ENCODE measurements at regions not wholly inside any gene's neighbourhood (a gene's known extent, or its start where the extent isn't known, plus 50 kb on each side); places are given as distances from the start of the nearest gene placed in this dataset.

DNA sequence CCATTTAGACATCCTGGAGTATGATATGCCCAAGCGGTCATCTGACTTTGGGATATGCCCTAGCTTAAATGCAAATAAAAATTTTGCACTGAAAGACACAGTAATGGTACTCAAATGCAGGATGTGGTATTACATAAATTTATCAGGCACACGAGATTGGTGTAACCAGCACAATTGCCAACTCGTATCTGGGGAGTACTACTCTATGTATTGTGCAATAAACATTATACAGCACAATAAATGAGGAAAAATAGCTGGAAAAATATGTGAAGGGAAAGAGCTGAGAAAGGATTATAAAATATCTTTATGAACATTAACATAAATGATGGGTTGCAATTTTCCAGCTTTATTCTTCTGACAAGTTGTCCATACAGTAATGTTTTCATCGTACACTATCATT, 505.5 kb upstream of the TENM3 start:
- H3K27ac ChIP-seq (ENCODE audit: low read depth, low read length) = no peak overlapping the region
- no peaks in the 10 kb centered on the region for H3K4me1 ChIP-seq (ENCODE audit: control insufficient read depth, insufficient read depth, low read length)
- no peaks in the 10 kb centered on the region for H3K36me3 ChIP-seq (ENCODE audit: control insufficient read depth, insufficient read depth, low read length)
- no peak overlapping the region for H3K9ac ChIP-seq (ENCODE audit: low read length)
- H3K27me3 ChIP-seq (ENCODE audit: control insufficient read depth, insufficient read depth, low read length) = no peaks in the 10 kb centered on the region
- no peak overlapping the region for H3K4me3 ChIP-seq (ENCODE audit: low read length)

DNA sequence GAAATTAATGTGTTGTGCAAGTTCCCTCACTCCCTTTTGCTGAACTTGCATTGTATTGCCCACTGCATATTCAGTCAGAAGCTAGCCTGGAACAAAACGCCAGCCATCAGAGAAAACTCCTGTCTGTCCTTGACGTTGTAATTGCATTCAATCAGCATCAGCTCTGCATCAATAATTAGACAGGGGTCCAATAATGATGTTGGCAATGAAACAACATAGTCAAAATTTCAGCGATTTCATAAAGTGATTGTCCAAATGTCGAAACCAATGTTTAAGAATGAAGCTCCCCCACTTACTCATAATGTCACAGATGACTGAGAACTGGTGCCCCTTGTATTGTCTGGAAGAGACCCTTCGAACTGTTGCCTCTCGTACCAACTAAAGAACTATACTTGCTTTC, 504.2 kb upstream of the TENM3 start:
- no peaks in the 10 kb centered on the region for H3K27me3 ChIP-seq (ENCODE audit: control insufficient read depth, insufficient read depth, low read length)
- H3K36me3 ChIP-seq (ENCODE audit: control insufficient read depth, insufficient read depth, low read length) = no peaks in the 10 kb centered on the region
- H3K4me3 ChIP-seq (ENCODE audit: low read length) = no peak overlapping the region
- H3K9ac ChIP-seq (ENCODE audit: low read length) = no peak overlapping the region
- no peak overlapping the region for H3K27ac ChIP-seq (ENCODE audit: low read depth, low read length)
- no peaks in the 10 kb centered on the region for H3K4me1 ChIP-seq (ENCODE audit: control insufficient read depth, insufficient read depth, low read length)

DNA sequence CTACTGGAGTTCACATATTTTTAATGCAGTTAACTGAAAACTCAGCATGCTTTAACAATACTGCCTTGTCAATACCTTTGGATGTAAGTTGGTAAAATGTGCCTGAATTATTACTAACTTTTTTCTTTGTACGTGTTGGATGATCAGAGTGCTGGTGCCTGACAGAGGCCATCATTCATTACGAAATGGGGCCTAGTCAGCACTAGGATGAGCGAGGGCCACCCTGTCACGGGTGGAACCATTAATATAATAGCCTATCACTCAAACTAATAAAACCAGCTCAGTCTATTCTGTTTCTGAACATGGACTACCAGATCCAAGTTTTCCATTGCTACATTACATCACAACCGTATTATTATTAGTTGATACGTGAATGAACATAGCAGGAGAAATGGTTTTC, 501.7 kb upstream of the TENM3 start:
- Histone ChIP-seq H3K4me1 (ENCODE audit: control insufficient read depth, insufficient read depth, low read length) (no peaks in the 10 kb centered on the region), H3K36me3 (ENCODE audit: control insufficient read depth, insufficient read depth, low read length) (no peaks in the 10 kb centered on the region), H3K4me3 (ENCODE audit: low read length) (no peak overlapping the region), H3K27me3 (ENCODE audit: control insufficient read depth, insufficient read depth, low read length) (no peaks in the 10 kb centered on the region), H3K9ac (ENCODE audit: low read length) (no peak overlapping the region), H3K27ac (ENCODE audit: low read depth, low read length) (no peak overlapping the region)

DNA sequence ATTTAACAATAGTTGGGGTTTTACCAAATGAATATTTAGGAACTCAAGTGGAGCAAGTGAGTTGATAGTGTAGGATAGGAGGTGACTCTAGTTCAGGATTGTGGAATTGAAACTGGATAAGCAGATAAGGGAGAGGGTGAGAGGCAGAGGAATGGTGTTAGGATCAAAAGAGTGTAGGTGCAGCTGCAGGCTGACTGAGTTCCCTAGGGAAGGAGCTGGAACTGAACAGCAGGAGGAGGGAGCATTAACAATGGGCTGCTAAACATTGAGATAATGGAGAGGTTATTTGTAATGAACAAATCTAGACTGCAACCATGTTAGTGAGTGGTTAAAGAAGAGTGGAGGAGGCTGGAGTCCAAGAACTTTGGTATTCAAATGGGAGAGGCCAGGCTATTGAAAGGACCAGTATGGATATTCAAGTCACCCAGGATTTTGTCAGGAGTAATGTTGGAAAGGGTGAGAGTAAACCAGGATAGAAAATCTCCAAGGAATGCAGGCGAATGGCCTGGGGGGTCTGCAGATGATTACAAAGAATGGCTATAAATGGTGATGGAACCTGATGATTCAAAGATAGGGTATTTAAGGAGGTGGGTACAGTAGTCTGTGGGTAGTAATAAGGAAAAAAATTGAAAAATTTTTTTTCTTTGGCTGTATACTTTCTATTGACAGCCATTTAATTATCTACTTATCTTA, 497.1 kb upstream of the TENM3 start:
- Histone ChIP-seq H3K9ac (ENCODE audit: low read length) (no peak overlapping the region), H3K27ac (ENCODE audit: low read depth, low read length) (no peak overlapping the region), H3K4me1 (ENCODE audit: control insufficient read depth, insufficient read depth, low read length) (no peaks in the 10 kb centered on the region), H3K36me3 (ENCODE audit: control insufficient read depth, insufficient read depth, low read length) (no peaks in the 10 kb centered on the region), H3K4me3 (ENCODE audit: low read length) (no peak overlapping the region), H3K27me3 (ENCODE audit: control insufficient read depth, insufficient read depth, low read length) (no peaks in the 10 kb centered on the region)

DNA sequence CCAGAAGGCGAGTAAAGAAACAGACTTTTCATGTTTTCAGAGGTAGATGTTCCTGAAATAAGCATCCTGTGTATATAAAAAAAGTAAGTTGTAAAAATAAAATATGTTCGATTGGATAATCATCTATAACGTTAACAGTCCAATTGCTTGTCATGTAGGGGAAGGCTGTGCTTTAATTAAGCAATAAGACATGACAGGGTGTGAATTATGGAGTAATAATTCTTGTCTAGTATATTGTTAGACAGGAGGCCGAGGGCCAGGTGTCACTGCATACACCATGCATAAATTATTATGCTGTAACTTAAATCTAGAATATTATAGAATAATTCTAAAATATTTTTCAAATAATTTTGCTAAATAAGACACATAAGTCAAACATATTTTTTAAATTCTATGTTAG, 494.6 kb upstream of the TENM3 start:
- no peak overlapping the region for H3K27ac ChIP-seq (ENCODE audit: low read depth, low read length)
- H3K9ac ChIP-seq (ENCODE audit: low read length) = no peak overlapping the region
- H3K27me3 ChIP-seq (ENCODE audit: control insufficient read depth, insufficient read depth, low read length) = no peaks in the 10 kb centered on the region

DNA sequence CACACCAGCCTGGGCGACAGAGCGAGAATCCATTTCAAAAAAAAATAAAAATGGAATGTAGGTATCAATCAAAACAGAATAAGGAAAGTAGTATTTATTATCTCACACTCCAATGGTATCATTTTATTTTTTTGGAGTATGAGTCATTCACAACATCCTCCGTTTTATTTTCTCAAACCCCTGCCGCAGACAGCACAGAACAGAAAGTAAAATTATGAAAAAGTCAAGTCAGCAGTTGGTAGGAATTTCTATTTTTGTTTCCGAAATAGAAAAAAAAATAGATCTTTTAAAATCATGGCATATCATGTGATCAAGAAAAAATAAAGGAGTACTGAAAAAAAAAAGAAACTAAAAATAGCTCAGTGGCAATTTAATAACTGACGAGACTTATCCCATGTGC, 490.7 kb upstream of the TENM3 start:
- no peaks in the 10 kb centered on the region for H3K27me3 ChIP-seq (ENCODE audit: control insufficient read depth, insufficient read depth, low read length)
- no peak overlapping the region for H3K27ac ChIP-seq (ENCODE audit: low read depth, low read length)

More for the DNA sequence above, 494.6 kb upstream of the TENM3 start:
- Histone ChIP-seq H3K4me1 (ENCODE audit: control insufficient read depth, insufficient read depth, low read length) (no peaks in the 10 kb centered on the region), H3K36me3 (ENCODE audit: control insufficient read depth, insufficient read depth, low read length) (no peaks in the 10 kb centered on the region), H3K4me3 (ENCODE audit: low read length) (no peak overlapping the region)

DNA sequence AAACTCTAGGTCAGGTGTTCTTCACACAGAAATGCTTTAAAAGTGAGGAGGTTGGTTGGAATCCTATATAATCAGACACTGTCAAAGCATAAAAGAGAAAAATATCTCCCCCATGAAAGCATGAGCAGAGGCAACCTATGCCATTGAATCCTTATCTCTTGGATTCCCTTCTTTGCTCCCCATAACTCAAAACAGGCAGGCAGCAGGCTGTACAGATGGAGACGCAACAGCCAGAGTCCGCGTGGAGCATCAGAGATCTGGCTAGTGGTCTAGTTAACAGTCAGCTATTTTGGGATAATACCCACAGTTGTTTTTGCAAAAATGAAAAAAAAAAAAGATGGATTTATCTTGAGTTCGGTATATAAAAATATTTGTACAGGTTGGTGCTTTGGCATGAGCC, 490.0 kb upstream of the TENM3 start:
- H3K9ac ChIP-seq (ENCODE audit: low read length) = no peak overlapping the region
- no peaks in the 10 kb centered on the region for H3K27me3 ChIP-seq (ENCODE audit: control insufficient read depth, insufficient read depth, low read length)
- H3K27ac ChIP-seq (ENCODE audit: low read depth, low read length) = no peak overlapping the region
- no peaks in the 10 kb centered on the region for H3K36me3 ChIP-seq (ENCODE audit: control insufficient read depth, insufficient read depth, low read length)
- H3K4me3 ChIP-seq (ENCODE audit: low read length) = no peak overlapping the region
- no peaks in the 10 kb centered on the region for H3K4me1 ChIP-seq (ENCODE audit: control insufficient read depth, insufficient read depth, low read length)

More for the DNA sequence above, 490.7 kb upstream of the TENM3 start:
- Histone ChIP-seq H3K36me3 (ENCODE audit: control insufficient read depth, insufficient read depth, low read length) (no peaks in the 10 kb centered on the region), H3K4me1 (ENCODE audit: control insufficient read depth, insufficient read depth, low read length) (no peaks in the 10 kb centered on the region), H3K9ac (ENCODE audit: low read length) (no peak overlapping the region), H3K4me3 (ENCODE audit: low read length) (no peak overlapping the region)

DNA sequence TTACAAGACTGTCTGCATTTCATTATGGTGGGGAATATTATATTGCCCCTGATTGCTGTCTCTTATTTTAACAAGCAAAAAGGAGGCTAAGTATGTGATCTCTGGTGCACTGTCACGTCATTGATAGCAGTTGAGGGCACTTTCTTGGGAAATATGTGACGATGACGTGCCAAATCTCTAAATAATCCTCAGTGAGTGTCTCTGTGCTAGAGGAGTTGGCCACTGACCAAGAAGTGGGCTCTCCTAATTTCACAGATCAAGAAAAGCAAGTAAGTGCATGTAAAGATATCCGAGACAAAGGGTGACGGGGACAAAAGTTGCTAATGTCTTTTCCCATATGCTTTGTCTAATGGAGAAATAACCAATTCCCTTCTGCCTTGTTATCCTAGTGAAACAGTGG, 487.4 kb upstream of the TENM3 start:
- Histone ChIP-seq H3K27me3 (ENCODE audit: control insufficient read depth, insufficient read depth, low read length) (no peaks in the 10 kb centered on the region), H3K36me3 (ENCODE audit: control insufficient read depth, insufficient read depth, low read length) (no peaks in the 10 kb centered on the region), H3K4me1 (ENCODE audit: control insufficient read depth, insufficient read depth, low read length) (no peaks in the 10 kb centered on the region), H3K27ac (ENCODE audit: low read depth, low read length) (no peak overlapping the region), H3K4me3 (ENCODE audit: low read length) (no peak overlapping the region), H3K9ac (ENCODE audit: low read length) (no peak overlapping the region)

DNA sequence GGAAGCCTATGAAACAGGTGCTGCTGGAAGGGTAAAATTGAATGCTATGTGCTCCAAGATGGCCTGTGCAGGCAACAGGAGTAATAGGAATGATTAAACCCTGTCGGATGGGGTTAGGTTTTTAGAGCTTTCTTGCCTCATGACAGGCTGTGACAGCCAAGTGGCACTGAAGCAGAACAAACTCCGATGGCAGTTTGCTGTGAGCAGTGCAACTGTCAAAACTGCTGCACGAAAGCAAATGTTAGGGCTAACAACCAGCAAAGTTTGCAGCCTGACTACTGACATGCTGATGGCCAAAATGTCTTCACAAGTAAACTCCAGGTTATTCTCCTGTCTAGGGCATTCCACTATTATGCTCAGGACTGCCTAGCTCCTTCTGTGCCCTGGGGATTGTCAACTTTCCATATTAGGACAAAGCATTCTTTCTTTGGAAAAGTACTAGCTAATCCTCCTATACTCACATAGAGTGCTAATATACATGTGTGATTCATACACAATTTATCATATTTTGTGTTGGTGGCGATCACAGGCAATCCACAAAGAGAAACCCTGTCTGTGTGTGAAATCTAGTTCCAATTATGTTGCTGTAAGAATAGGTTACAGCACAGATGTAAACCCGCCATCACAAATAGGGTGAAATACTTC, 486.6 kb upstream of the TENM3 start:
- Histone ChIP-seq H3K4me3 (ENCODE audit: low read length) (no peak overlapping the region), H3K36me3 (ENCODE audit: control insufficient read depth, insufficient read depth, low read length) (no peaks in the 10 kb centered on the region), H3K27me3 (ENCODE audit: control insufficient read depth, insufficient read depth, low read length) (no peaks in the 10 kb centered on the region), H3K9ac (ENCODE audit: low read length) (no peak overlapping the region), H3K4me1 (ENCODE audit: control insufficient read depth, insufficient read depth, low read length) (no peaks in the 10 kb centered on the region), H3K27ac (ENCODE audit: low read depth, low read length) (no peak overlapping the region)

DNA sequence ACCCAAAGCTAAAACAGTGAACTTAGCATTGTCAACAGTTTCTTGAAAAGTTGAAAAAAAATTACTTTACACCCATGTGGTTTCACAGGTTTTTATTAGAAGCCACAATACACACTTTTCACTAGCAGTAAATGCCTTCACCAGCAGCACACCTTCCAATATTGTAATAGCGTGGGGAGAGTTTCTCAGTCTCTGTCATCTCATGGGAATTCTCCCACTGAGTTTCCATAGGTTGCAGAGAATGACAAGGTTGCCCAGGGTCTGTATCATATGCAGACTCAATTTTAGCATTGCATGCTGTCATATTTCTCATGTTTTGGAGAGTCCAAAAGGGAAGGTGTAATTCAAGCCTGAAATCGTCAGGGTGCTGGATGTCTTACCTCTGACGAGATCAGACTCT, 486.1 kb upstream of the TENM3 start:
- H3K4me3 ChIP-seq (ENCODE audit: low read length) = no peak overlapping the region
- no peak overlapping the region for H3K27ac ChIP-seq (ENCODE audit: low read depth, low read length)
- H3K27me3 ChIP-seq (ENCODE audit: control insufficient read depth, insufficient read depth, low read length) = no peaks in the 10 kb centered on the region
- H3K4me1 ChIP-seq (ENCODE audit: control insufficient read depth, insufficient read depth, low read length) = no peaks in the 10 kb centered on the region
- H3K9ac ChIP-seq (ENCODE audit: low read length) = no peak overlapping the region
- H3K36me3 ChIP-seq (ENCODE audit: control insufficient read depth, insufficient read depth, low read length) = no peaks in the 10 kb centered on the region

DNA sequence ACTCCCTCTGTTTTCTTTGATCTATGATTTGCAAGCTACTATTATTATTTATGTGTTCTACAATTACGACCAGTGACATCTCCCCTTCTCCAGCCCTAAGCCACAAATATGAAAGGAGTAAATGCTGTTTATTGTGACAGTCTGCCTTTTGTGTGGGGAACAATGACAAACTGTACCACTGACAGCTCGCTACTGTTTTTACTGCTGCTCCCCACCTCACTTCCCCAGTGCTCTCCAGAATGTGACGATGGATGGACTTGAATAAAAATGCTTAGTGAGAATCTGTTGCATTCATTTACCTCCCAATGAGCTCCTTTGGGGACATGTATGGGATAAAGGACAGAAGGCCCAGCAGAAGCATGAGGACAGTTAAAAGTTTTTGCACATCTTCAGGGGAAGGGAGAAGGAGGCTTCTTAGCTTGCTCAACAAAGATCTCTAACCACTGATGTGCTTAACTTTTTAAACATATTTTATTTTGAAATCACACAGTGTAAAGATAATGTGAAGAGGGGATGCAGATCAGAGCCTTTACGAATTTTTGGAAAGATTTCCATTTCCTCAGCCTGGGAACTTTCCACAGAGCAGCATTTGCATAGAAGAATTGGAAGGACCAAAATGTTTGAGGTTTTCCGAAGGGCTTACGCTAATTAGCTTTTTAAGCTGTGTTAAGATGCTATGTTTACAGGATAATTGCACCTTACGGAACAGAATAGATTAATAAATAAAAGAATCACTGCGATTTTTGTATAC, 485.1 kb upstream of the TENM3 start:
- H3K36me3 ChIP-seq (ENCODE audit: control insufficient read depth, insufficient read depth, low read length) = no peaks in the 10 kb centered on the region
- H3K27me3 ChIP-seq (ENCODE audit: control insufficient read depth, insufficient read depth, low read length) = no peaks in the 10 kb centered on the region
- H3K27ac ChIP-seq (ENCODE audit: low read depth, low read length) = no peak overlapping the region
- H3K4me3 ChIP-seq (ENCODE audit: low read length) = no peak overlapping the region
- H3K9ac ChIP-seq (ENCODE audit: low read length) = no peak overlapping the region
- no peaks in the 10 kb centered on the region for H3K4me1 ChIP-seq (ENCODE audit: control insufficient read depth, insufficient read depth, low read length)

DNA sequence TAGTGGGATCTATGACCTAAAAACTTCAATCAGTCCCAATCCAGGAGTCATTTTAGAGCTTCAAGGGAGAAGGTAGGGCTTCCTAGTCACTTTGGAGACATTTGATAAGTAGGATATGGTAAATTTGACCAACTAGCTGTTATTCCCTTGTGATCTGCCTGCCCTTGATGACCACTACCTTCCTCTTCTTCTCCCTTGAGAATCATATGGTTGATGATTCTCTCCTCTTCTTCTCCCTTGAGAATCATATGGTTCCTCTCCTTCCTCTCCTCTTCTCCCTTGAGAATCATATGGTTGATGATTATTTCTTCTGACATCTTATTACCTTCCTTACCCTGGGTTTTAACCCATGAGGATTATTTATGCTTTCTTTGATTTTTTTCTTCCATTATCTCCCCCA, 482.6 kb upstream of the TENM3 start:
- Histone ChIP-seq H3K9ac (ENCODE audit: low read length) (no peak overlapping the region), H3K4me1 (ENCODE audit: control insufficient read depth, insufficient read depth, low read length) (no peaks in the 10 kb centered on the region), H3K36me3 (ENCODE audit: control insufficient read depth, insufficient read depth, low read length) (no peaks in the 10 kb centered on the region), H3K27me3 (ENCODE audit: control insufficient read depth, insufficient read depth, low read length) (no peaks in the 10 kb centered on the region), H3K27ac (ENCODE audit: low read depth, low read length) (no peak overlapping the region), H3K4me3 (ENCODE audit: low read length) (no peak overlapping the region)
